ENCODE measurements at regions not wholly inside any gene's neighbourhood (a gene's known extent, or its start where the extent isn't known, plus 50 kb on each side); places are given as distances from the start of the nearest gene placed in this dataset.

DNA sequence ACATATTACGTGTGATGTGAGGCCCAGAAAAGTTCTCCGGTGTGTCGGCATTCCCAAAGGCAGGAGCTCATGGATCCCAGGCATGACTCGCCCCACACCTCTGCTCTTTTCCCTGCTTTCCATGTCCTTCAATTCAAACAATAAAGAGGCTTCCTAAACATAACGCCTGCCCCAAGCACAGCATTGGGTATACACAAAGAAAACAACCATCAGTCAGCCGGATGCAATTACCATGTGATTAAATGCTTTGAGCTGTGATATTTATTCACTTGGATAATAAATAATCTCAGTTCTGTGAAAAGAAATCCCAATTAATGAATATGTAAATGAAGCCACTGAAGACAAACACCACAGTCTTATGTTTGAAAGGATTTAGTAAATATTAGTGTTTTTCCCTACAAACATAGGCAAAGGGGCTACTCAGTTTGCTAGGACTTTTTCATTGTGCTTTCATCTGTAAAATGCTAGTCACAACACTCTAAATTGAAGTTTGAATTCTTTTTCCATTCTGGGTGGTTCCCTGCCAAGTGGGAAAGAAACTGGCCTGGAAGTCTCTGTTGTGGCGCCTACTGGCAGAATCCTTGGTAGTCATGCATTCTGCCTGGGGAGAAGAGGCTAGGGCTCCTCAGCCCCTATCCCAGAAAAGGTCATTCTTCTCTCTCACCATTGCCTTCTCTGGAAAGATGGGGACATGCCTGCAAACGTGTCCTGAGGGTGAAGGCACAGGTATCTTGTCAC, 144.7 kb downstream of the COL6A3 start:
- TF ChIP-seq, protein P1, sequence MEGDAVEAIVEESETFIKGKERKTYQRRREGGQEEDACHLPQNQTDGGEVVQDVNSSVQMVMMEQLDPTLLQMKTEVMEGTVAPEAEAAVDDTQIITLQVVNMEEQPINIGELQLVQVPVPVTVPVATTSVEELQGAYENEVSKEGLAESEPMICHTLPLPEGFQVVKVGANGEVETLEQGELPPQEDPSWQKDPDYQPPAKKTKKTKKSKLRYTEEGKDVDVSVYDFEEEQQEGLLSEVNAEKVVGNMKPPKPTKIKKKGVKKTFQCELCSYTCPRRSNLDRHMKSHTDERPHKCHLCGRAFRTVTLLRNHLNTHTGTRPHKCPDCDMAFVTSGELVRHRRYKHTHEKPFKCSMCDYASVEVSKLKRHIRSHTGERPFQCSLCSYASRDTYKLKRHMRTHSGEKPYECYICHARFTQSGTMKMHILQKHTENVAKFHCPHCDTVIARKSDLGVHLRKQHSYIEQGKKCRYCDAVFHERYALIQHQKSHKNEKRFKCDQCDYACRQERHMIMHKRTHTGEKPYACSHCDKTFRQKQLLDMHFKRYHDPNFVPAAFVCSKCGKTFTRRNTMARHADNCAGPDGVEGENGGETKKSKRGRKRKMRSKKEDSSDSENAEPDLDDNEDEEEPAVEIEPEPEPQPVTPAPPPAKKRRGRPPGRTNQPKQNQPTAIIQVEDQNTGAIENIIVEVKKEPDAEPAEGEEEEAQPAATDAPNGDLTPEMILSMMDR (IDR thresholded peaks at IDR 0.05), result no peak
- TF ChIP-seq POLR2A (IDR thresholded peaks at IDR 0.05) (no peak), EP300 (IDR thresholded peaks at IDR 0.05) (no peak)

Data from stomach (tissue), 4 donors.